ENCODE measurements at regions not wholly inside any gene's neighbourhood (a gene's known extent, or its start where the extent isn't known, plus 50 kb on each side); places are given as distances from the start of the nearest gene placed in this dataset.

DNA sequence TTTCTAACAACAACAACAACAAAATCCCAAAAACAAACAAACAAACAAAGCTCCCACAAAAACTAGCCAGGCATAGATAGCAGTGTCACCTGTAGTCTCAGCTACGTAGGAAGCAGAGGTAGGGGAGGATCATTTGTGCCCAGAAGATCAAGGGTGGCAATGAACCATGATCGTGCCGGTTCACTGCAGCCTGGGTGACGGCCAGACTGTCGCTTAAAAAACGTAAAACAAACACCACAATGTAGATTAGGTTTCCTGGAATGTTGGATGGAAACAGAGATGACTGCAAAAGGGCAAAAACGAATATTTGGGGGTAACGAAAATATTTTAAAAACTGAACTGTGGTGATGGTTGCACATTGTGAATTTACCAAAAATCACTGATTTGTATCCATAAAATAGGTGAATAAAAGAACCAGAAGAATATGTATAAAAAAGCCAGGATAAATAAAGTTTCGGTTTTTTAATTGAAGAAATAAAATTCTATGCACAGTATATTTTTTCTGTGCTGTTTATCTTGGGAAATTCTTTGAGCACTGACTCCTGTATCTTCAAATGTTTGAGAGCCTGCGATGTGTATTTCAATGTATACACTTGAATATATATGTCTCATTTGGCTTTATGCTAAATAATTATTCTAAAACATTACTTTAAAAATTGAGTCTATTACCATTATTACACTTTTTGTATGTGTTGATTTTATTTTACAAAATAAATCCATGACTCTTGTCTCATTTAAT, 1477.0 kb downstream of the PCDH7 start:
- FAIRE-seq: no peak

- FAIRE-seq: no peak
These were observed 1479.5 kb downstream of the PCDH7 start for GRCh38 chr4:32199639-32200038.

DNA sequence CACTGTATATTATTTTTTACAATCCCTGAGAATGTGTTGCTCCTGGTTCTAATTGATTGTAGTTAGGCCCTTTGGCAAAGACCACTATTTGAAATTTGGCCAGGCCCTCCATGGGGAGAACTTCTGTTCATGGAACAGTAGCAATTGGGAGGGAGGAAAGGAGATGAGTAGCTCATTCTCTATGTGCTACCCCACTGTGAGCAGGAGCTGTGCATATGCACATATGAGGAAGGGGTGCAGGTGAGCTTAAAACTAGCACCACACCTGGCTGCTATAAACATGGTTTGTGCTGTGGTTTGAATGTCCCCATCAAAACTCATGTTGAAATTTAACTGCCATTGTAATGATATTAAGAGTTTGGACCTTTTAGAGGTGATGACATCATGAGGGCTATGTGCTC, 1483.2 kb downstream of the PCDH7 start:
- no peak for FAIRE-seq

DNA sequence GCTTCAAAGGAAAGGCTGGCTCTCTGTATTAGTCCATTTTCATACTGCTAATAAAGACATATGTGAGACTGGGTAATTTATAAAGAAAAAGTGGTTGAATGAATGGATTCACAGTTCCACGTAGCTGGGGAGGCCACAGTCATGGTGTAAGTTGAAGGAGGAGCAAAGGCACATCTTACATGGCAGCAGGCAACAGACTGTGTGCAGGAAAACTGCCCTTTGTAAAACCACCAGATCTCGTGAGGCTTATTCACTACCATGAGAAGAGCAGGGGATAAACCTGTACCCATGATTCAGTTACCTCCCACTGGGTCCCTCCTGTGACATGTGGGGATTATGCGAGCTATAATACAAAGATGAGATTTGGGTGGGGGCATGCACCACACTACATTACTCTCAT, 1486.6 kb downstream of the PCDH7 start:
- FAIRE-seq: no peak

DNA sequence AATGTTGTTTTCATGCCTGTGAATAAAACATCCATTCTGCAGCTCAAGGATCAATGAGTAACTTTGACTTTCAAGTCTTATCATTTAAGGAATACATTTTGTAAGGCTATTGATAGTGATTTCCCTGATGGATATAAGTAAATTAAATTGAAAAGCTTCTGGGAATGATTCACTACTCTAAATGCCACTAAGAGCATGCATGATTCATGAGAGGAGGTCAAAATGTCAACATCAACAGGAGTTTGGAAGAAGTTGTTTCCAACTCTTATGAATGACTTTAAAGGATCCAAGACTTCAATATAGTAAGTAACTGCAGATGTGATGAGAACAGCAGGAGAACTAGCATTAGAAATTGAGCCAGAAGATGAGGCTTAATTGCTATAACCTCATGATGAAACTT, 1487.3 kb downstream of the PCDH7 start:
- no peak for FAIRE-seq

DNA sequence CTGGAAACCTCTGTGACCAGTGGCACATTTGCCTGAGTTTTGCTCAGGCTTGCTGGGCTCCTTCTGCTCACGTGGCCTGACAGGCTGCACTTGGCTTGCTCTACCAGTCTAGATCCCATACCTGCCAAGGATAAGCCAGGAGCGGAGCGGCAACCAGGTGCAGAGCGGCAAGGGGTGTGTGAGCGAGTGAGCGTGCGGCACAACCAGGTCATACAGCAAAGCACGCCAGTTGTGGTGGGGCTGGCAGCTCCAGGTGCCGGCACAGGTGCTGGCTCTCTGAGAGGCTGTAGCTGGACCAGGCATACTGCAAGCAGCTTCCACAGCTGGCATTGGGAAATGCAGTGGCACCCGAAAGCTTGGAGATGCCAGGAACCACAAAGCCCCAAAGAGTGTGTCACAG, 1495.1 kb downstream of the PCDH7 start:
- no peak for FAIRE-seq

GRCh38 chr4:32216502-32216901, 1496.3 kb downstream of the PCDH7 start:
- FAIRE-seq: no peak

DNA sequence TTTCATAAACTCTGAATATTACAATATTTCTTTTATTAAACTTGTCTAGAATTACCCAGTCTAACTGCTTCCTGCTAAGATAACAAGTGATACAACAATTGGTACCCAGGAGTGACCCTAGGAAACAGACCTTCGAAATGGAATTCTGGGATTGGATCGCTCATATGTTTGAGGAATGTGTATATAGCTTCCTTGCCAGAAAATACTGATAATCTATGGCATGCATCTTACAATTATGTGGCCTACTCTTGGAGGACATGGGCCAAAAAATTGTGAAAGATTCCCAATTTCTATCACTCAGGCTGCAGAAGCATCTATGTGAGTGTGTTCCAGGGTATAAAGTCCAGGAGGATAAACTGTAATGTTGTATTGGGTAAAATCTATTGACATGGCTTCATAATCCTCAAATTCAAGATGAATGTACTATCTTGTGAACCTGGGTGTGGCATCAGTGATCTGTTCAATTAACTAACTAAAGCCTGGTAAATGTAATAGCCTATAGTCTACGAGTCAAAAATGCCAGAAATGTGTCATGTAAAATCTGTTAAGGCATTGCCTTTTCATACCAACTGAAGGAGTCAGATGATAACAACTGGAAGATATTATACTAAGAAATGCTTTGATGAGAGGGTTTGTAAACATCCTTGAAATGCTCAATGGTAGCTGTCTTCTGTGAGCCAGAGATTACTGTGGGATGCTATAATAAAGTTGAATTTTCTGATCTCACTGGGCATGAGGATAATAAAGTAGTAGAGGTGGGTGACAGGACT, 1499.3 kb downstream of the PCDH7 start:
- no peak for FAIRE-seq

- FAIRE-seq: no peak
These were observed 1506.0 kb downstream of the PCDH7 start for GRCh38 chr4:32226204-32226603.

DNA sequence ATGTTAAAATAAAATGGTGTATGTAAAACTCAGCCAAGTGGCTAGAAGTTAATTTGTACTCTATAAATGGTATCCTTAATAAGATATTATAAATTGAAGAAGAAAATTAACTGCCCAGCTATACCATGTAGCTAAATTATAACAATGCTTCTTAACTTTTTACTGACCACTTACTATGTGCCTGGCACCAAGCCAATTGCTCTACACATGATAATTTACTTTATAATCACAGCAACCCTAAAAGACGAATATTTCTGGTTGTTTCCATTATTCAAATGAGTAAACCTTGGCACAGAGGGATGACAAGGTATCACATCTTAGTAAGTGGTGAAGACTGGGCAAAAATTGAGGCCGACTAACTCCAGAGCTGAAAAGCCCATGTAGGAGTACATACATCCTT, 1506.6 kb downstream of the PCDH7 start:
- no peak for FAIRE-seq

DNA sequence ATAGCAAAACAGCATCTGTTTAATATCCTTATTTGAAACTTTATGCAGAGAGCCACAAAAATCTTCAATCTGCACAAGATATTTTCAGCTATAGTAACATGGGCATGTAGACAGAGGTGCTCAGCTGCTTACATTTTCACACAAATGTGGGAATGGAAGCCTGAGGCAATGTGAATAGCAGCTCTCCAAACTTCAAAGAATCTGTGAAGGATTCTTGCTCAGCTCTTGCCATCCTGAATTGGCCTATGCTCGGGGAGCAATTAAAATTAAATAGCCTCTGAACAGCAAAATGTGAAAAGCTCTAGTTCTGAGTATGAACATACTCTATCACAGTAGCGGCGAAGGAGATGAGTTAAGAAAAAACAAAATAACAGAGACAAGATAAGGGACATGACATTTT, 1523.8 kb downstream of the PCDH7 start:
- no peak for FAIRE-seq

- no peak for FAIRE-seq
These were observed 1528.9 kb downstream of the PCDH7 start for GRCh38 chr4:32249040-32249439.

- no peak for FAIRE-seq
These were observed 1531.0 kb downstream of the PCDH7 start for GRCh38 chr4:32251126-32251525.

DNA sequence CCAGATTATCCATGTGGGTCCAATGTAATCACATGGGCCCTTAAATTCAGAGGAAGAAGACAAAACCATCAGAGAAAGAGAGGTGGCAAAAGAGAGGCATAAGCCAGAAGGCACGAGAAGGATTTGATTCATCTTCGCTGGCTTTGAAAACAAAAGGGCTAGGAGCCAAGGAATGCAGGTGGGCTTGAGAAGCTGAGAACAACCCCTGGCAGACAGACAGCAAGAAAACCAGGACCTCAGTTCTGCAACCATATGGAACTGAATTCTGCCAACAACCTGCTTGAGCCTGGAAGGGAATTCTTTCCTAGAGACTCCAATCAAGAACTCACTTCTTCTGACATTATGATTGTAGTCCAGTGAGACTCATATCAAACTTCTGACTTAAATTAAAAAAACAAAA, 1531.8 kb downstream of the PCDH7 start:
- FAIRE-seq: no peak

DNA sequence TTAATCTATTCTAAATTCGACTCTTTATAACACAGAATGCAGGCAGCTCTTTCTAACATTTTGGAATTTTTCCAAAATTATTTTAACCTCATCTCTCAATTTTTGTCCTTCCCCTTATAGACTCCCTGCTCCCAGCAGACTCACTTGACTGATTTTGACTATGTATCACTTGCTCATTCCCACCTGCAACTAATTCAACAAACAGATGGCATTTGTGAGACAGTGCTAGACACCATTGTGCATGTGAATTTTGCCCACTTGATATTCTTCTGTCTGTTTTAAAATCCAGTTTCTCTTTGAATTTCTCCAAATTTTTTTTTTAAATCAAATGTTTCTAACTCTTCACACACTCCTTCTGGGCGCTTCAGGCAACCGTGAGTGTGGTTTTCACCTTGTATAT, 1534.0 kb downstream of the PCDH7 start:
- FAIRE-seq: no peak

DNA sequence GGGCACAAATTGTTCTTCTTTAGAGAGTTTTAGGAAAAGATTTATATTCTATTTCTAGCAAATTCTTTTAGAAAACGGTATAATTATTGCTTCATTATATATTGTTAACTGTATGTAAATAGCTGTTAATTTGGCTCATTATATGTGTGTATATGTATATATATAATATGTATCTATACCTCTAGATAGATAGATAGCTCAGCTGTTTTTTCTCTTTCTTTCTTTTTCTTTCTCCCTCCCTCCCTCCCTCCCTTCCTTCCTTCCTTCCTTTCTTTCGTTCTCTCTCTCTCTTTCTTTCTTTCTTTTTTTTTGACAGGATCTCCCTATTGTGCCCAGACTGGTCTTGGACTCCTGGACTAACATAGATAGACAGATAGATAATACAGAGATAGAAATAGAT, 1538.8 kb downstream of the PCDH7 start:
- FAIRE-seq: no peak

DNA sequence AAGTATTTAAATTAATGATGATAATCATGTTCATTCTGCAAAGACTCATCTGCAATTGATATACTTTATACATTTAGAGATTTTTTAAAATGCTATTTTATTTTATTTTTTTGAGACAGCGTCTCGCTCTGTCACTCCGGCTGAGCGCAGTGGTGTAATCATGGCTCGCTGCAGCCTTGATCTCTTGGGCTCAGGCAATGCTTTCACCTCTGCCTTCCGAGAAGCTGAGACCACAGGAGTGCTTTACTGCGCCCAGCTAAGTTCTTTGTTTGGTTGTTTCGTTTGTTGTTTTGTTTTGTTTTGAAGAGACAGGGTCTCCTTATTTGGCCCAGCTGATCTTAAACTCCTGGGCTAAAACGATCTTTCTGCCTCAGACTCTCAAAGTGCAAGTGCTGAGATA, 1541.0 kb downstream of the PCDH7 start:
- no peak for FAIRE-seq

DNA sequence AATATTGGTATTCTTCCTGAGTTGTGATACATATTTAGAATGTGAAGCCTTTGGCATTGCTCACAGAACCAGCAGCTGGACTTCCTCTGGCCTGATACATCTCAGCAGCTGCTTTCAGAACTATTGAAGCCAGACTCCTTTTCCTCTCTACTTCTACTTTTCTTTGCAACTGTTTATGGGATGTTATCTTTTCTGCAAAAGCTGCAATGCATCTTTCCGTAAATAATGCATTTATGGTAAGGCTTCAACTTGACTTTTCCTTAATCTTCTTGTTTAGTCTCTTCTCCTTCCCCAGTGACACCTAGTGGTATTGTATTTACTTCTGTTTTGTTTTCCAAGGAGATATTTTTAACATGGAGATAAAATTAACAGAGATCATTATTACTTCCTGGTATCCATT, 1548.7 kb downstream of the PCDH7 start:
- FAIRE-seq: no peak

GRCh38 chr4:32290102-32290501, 1569.9 kb downstream of the PCDH7 start:
- FAIRE-seq: no peak

GRCh38 chr4:32318926-32319325, 1598.8 kb downstream of the PCDH7 start:
- FAIRE-seq: no peak

- no peak for FAIRE-seq
These were observed 1601.3 kb downstream of the PCDH7 start for GRCh38 chr4:32321421-32321820.

GRCh38 chr4:32334759-32335158, 1614.6 kb downstream of the PCDH7 start:
- FAIRE-seq: no peak

GRCh38 chr4:32337403-32337802, 1617.2 kb downstream of the PCDH7 start:
- FAIRE-seq: no peak

- no peak for FAIRE-seq
These were observed 1620.4 kb downstream of the PCDH7 start for GRCh38 chr4:32340591-32340990.

- FAIRE-seq: no peak
These were observed 1621.2 kb downstream of the PCDH7 start for GRCh38 chr4:32341342-32341741.
